NCI-H1417 treated with DMSO at 0.1 percent for 48 hours (cell line): ENCODE measurements at regions not wholly inside any gene's neighbourhood (a gene's known extent, or its start where the extent isn't known, plus 50 kb on each side); places are given as distances from the start of the nearest gene placed in this dataset.
"Not testable (repeated sequence)": the region's sequence is repeated elsewhere in the genome, so short reads cannot be mapped to it uniquely, and the experiment has no call there.

Source experiments
- DNase-seq: peaks from one replicate; lab custom pipeline; 2025; lab: John Stamatoyannopoulos, UW

- no peak for DNase-seq
Measured at GRCh38 chr3:5811016-5811415, 623.5 kb downstream of the EDEM1 start.

- DNase-seq: no peak
Measured at GRCh38 chr3:5813521-5813920, 626.0 kb downstream of the EDEM1 start.

GRCh38 chr3:5822843-5823242 is 635.3 kb downstream of the EDEM1 start:
- no peak for DNase-seq

DNA sequence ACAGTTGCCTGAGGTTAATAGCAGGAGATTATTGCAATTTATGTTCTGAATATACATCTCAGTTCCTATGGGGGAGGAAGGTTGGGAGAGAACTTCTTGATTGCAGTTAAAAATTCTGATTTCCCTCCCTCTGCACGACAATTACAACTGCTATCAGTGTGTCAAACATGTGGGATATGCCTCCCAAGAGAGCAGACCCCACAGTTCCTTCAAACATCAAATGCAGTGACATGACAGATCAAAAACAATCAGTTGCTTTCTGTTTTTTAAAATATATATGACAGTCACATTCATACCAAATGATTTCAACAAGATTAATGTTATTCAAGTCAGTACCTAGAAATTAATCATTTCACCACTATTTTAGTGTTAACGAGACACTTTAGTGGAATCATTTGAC is 639.0 kb downstream of the EDEM1 start:
- no peak for DNase-seq

DNA sequence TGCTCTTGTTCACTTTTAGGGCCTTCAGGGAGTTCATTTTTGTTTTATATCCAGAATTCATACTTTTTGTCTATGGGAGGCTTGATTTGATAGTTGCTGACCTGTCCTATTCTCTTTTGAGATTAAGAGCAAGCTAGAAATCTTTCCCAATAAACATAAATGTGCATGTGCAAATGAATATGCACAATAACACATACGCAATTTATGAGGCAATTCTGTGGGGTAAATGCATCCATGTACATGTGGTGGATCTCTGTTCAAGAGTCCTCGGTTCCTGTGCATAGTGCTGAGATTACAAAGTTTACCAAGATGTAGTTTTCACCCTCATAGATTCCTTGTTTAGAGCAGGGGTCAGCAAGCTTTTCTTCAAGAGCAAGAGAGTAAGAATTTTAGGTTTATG is 640.7 kb downstream of the EDEM1 start:
- no peak for DNase-seq

GRCh38 chr3:5840056-5840455 is 652.5 kb downstream of the EDEM1 start:
- DNase-seq: no peak

GRCh38 chr3:5841599-5841998 is 654.1 kb downstream of the EDEM1 start:
- DNase-seq: no peak

DNA sequence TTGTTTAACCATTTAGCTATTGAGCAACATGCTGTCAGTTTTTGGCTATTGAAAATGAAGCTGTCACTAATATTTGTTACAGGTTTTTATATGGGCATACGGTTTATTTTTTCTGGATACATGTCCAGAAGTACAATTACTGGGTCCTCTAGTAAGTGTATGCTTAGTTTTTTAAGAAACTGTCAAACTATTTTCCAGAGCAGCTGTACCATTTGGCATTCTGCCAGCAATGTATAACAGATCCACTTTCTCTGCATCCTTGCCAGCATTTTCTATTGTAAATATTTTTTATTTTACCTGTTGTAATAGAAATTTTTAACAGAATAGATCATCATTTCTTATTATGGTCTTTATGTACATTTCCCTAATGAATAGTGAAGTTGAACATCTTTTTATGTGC is 658.8 kb downstream of the EDEM1 start:
- DNase-seq: no peak

DNA sequence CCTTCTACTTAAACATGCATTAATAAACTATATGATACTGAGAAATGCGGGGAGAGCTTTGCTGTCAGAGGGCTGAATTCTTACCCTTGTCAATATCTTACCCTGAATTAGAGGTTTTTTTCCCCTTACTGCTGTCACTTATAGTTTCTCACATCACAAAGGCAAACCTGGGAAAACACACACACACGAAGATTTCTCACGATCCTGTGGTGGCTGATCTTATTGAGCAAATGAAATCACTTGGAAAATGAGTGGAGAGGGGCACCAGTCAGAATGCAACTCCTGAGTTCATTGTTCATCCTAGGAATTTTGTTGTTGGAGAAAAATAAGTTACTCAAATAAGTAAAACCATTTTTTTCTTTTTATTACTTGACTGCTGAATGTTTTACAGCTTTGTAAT is 673.6 kb downstream of the EDEM1 start:
- no peak for DNase-seq

DNA sequence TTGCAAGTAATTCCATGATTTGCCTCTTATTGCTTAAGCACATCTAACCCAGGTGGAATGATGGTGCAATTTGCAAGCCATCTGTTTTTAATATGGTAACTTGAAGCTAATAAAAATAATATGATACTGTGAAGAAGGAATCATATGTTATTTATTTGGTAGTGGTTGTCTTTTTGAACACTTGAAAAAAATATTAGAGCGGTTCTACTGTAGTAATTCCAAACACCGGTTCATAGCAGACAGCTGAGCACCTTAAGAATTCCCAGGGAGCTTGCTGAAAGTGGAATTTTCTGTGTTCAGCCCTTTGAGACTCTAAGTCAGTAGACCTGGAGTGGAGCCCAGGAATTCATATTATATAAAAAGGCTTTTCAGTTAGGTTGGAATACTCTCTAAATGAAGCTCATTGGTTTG is 687.4 kb downstream of the EDEM1 start:
- no peak for DNase-seq

DNA sequence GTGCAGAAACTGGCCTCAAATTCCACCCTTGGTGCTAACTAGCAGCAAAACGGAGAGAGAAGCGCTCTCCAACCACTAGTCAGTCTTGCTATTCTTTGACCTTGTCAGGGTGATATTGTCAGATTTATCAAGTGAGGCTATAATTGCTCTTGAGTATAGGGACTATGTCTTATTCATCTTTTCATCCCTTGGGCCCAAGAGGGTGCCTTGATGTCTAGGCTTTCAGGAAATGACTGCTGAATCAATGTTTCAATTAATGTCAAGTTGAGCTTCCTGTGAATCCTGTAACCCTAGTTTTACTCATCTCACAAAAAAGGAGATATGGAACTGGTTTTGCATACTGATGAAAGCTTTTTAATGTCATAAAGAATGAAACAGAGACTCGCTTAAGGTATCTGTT is 701.3 kb downstream of the EDEM1 start:
- no peak for DNase-seq

- no peak for DNase-seq
Measured at GRCh38 chr3:5889374-5889773, 701.9 kb downstream of the EDEM1 start.

- no peak for DNase-seq
Measured at GRCh38 chr3:5891711-5892110, 704.2 kb downstream of the EDEM1 start.

DNA sequence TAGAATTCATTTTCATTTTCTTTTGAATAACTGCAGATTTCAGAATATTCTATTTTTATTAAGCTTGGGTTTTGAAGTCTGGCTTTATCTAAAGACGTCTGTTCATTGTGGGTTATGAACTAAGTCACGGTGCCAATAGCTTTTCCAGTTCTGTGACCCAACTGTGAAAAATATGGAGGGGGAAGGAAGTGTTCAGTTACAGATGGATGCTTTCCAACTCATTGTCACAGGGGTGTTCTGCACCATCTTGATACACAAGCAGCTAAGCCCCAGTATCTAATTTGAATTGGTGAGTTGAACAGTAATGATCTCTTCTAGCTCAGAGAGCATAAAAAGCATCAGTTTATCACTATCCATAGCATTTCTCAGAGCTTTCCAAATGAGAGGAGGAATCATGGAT is 710.6 kb downstream of the EDEM1 start:
- DNase-seq: no peak

DNA sequence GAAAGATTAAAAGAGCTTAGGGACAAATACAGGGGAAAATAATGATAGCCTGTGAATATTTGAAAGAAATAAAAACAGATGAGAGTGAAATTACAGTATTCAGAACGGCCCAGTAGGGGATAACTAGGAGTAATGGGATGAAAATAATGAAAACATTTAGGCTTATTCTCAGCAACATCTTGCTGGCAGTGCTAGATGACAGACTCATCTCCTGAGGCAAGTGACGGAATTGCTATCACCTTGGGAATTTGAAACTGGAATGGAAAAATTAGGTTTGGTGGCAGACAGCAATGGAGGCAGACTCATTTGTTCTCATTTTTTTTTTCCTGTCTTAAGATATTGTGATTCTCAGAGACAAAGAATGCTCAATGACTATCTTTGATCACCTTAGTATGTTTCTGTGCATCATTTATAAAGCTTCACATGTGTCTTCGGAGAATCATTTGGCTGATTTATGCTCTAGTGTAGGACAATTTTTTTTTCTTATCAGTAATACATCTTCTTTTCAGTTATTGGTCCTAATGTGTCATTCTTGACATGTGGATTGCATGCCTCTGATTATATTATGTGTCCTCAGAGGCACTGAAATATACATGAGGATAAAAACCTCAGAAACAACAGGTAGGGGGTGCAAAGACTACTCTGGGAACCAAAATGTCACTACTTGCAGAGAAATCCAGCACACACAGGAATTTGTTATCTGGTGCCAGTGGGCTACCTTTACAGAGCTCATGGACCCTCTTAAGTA is 711.7 kb downstream of the EDEM1 start:
- DNase-seq: no peak

DNA sequence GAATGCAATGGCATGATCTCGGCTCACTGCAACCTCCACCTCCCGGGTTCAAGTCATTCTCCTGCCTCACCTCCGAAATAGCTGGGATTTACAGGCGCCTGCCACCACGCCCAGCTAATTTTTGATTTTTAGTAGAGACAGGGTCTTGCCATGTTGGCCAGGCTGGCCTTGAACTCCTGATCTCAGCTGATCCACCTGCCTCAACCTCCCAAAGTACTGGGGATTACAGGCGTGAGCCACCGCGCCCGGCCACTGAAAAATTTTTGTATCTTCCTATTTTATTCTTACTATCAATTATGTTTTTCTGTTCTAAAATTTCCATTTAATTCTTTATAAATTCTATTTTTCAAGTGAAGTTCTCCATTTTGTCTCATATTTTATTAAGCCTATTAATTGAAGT is 730.4 kb downstream of the EDEM1 start:
- no peak for DNase-seq

- no peak for DNase-seq
Measured at GRCh38 chr3:5918626-5919025, 731.1 kb downstream of the EDEM1 start.

DNA sequence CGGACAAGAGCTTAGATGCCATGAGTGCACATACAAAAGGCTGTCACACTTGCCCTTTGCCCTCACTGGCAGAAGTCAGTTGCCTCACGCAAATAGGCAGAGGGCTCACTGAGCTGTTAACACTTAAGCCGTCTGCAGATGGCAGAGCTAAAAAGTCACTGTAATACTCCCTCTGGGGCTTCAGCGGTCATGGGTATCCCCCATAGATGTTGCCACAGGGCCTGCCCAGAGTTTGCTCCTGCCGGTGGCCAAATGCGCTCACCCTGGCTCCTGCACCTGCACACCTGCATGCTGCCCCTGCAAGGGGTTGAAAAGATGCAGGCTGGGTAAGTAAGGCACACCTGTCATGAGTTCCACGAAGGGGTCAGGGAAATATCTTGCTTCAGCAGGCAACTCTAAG is 741.5 kb downstream of the EDEM1 start:
- DNase-seq: no peak

GRCh38 chr3:5944061-5944460 is 756.6 kb downstream of the EDEM1 start:
- DNase-seq: not testable (repeated sequence)

DNA sequence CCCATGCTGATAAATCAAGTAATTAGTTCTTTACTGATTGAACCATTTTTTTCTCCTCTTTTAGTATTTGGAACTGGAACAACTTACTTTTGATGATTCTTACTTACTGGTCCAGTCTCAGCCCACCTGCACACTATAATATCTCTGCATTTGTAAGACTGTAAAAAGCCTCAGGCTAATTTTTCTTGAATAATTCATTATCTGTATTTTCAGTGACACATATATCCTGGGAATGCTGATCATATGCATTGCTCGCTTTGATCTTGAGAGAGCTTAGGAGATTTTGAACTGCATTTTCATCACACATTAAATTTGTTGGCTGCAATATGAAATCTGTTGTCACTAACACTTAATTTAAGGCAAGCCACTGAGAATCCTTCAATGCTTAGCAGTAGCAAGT is 760.6 kb downstream of the EDEM1 start:
- DNase-seq: no peak

DNA sequence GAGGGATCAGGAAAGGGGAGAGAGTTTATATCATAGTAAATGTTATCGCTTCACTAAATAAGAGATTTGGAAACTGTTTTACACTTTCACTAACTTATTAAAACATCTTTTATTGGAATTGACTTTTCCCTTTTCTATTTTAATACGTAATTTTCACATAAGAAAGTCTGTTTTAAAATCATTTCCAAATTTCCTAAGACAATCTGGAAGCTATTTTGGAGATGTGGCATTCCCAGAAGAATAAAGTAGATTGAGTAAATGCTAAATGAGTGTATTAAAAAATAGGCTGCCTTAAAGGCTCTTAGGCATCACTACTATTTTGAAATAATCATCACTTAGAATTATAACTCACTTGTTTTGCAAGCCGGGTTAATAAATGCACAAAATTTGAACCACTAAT is 763.5 kb downstream of the EDEM1 start:
- DNase-seq: no peak

DNA sequence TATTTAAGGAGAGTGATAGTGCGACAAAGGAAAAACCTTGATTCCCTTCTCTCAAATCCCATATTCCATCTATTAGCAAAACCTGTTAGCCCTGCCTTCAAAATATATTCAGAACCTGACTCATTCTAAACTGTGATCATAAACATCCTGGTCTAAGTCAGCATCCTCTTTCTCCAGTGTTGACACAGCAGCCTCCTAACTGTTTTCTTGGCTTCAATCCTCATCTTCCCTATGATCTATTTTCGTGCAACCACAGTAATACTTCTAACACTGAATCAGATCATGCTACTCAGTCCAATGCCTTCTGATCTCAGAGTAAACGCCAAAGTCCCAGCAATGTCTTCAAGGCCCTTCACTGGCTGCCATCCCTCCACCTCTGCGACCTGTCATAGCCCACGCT is 785.1 kb downstream of the EDEM1 start:
- DNase-seq: no peak

DNA sequence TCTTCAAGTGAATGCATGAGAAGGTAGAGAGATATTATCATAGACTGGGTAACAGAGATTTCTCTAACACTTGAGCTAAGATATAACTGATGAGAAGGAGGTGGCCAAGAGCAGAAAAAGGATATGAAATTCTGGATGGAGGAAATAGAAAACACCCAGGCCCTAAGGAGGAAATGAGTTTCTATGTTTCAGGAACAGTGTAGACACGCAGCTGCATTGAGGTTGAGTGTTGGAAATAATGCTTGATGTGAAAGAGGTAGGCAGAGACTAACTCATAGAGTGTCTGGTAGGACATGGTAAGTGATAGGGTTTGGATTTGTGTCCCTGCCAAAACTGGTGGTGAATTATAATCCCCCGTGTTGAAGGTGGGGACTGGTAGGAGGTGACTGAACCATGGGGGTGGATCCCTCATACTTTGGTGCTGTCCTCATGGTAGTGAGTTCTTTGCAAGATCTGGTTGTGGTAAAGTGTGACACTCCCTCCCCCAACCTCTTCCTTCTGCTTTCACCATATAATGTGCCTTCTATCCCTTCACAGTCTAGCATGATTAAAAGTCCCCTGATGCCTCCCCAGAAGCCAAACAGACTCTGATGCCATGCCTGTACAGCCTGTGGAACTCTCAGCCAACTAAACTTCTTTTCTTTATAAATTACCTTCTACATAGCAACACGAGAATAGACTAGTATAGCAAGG is 787.3 kb downstream of the EDEM1 start:
- no peak for DNase-seq

DNA sequence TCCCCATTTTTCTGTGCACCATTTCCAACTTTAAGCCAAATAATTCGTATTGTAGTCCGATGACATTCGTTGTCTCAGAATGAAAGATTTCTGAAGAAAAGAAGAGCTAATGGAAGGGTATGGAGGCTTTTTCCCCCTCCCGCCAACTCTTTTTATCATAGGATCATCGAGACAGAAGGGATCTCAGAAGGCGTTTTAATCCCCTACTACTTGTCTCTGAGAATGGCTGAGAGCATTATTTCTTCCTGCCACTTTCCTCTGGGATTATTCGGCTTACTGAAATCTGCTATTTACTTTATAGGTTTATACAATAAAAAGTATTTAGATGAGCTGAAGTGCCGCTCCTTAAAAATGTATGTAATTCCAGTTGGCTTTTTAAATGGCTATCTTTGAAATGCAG is 789.8 kb downstream of the EDEM1 start:
- no peak for DNase-seq
